HEK293 (cell line): ENCODE measurements at regions not wholly inside any gene's neighbourhood (a gene's known extent, or its start where the extent isn't known, plus 50 kb on each side); places are given as distances from the start of the nearest gene placed in this dataset.

ENCODE experiments used
- KLF16 ChIP-seq: fragments of 450-650 bp; formaldehyde crosslinking; IDR thresholded peaks from 2 replicates; pipeline ENCODE4 v1.5.1; 2017; ENCODE audit warnings: missing biosample characterization, missing genetic modification characterization
- SCRT1 ChIP-seq: fragments of 450-650 bp; formaldehyde crosslinking; IDR thresholded peaks from 2 replicates; pipeline ENCODE4 v1.5.1; 2016; ENCODE audit warnings: missing biosample characterization, missing genetic modification characterization, borderline replicate concordance
- TRIM28 ChIP-seq: IDR thresholded peaks from 2 replicates; pipeline ENCODE4 v1.6.1; 2011; ENCODE audit warnings: low read length, control low read depth, borderline replicate concordance
- ZBTB1 ChIP-seq: fragments of 450-650 bp; formaldehyde crosslinking; IDR thresholded peaks from 2 replicates; pipeline ENCODE4 v1.5.1; 2016; ENCODE audit warnings: missing biosample characterization, missing genetic modification characterization
- ZNF10 ChIP-seq: fragments of 450-650 bp; formaldehyde crosslinking; IDR thresholded peaks from 2 replicates; pipeline ENCODE4 v1.5.1; 2017; ENCODE audit warnings: missing biosample characterization, missing genetic modification characterization
- ZNF121 ChIP-seq: fragments of 450-650 bp; formaldehyde crosslinking; IDR thresholded peaks from 2 replicates; pipeline ENCODE4 v1.5.1; 2016; ENCODE audit warnings: missing biosample characterization, missing genetic modification characterization
- ZNF146 ChIP-seq: fragments of 450-650 bp; formaldehyde crosslinking; IDR thresholded peaks from 2 replicates; pipeline ENCODE4 v1.5.1; 2016; ENCODE audit warnings: missing biosample characterization, missing genetic modification characterization
- ZNF423 ChIP-seq: fragments of 450-650 bp; formaldehyde crosslinking; IDR thresholded peaks from 2 replicates; pipeline ENCODE4 v1.5.1; 2016; ENCODE audit warnings: missing biosample characterization, missing genetic modification characterization
- ZNF585B ChIP-seq: fragments of 450-650 bp; formaldehyde crosslinking; IDR thresholded peaks from 2 replicates; pipeline ENCODE4 v1.5.1; 2016; ENCODE audit warnings: missing biosample characterization, missing genetic modification characterization
- ZNF768 ChIP-seq: fragments of 450-650 bp; formaldehyde crosslinking; IDR thresholded peaks from 2 replicates; pipeline ENCODE4 v1.5.1; 2018; ENCODE audit warnings: missing biosample characterization, mild to moderate bottlenecking, missing genetic modification characterization
- TF ChIP-seq, protein P1 (sequence below): fragments of 450-650 bp; formaldehyde crosslinking; IDR thresholded peaks from 2 replicates; pipeline ENCODE4 v1.5.1; 2017; ENCODE audit warnings: missing biosample characterization, missing genetic modification characterization
- TF ChIP-seq, protein P2 (sequence below): fragments of 450-650 bp; formaldehyde crosslinking; IDR thresholded peaks from 2 replicates; pipeline ENCODE4 v1.5.1; 2016; ENCODE audit warnings: missing biosample characterization, missing genetic modification characterization
- TF ChIP-seq, protein P3 (sequence below): fragments of 450-650 bp; formaldehyde crosslinking; IDR thresholded peaks from 2 replicates; pipeline ENCODE4 v1.5.1; 2016; ENCODE audit warnings: missing biosample characterization, missing genetic modification characterization
- TF ChIP-seq, protein P4 (sequence below): fragments of 450-650 bp; formaldehyde crosslinking; IDR thresholded peaks from 2 replicates; pipeline ENCODE4 v1.5.1; 2016; ENCODE audit warnings: missing biosample characterization, missing genetic modification characterization

DNA sequence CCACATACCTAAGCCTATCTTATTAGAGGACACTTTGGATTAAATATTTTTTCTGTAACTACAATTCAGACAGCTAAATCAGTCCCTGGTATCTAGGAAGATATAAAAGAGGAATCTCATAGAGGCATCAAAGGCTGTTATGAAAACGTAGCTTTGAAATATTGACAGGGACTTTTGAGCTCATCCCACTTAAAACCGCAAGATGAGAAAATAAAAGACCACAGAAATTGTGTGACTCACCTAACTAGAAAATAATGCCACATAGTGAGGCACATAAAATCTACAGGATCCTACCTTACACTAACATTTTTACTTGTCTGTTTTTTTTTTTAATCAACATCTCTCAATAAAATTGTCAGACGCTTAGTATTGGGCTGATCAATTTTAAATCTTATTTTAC, 686.5 kb upstream of the COX7C start:
- TF ChIP-seq, protein P1, sequence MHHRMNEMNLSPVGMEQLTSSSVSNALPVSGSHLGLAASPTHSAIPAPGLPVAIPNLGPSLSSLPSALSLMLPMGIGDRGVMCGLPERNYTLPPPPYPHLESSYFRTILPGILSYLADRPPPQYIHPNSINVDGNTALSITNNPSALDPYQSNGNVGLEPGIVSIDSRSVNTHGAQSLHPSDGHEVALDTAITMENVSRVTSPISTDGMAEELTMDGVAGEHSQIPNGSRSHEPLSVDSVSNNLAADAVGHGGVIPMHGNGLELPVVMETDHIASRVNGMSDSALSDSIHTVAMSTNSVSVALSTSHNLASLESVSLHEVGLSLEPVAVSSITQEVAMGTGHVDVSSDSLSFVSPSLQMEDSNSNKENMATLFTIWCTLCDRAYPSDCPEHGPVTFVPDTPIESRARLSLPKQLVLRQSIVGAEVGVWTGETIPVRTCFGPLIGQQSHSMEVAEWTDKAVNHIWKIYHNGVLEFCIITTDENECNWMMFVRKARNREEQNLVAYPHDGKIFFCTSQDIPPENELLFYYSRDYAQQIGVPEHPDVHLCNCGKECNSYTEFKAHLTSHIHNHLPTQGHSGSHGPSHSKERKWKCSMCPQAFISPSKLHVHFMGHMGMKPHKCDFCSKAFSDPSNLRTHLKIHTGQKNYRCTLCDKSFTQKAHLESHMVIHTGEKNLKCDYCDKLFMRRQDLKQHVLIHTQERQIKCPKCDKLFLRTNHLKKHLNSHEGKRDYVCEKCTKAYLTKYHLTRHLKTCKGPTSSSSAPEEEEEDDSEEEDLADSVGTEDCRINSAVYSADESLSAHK (tag by site-specific recombination): no peak
- TF ChIP-seq, protein P2, sequence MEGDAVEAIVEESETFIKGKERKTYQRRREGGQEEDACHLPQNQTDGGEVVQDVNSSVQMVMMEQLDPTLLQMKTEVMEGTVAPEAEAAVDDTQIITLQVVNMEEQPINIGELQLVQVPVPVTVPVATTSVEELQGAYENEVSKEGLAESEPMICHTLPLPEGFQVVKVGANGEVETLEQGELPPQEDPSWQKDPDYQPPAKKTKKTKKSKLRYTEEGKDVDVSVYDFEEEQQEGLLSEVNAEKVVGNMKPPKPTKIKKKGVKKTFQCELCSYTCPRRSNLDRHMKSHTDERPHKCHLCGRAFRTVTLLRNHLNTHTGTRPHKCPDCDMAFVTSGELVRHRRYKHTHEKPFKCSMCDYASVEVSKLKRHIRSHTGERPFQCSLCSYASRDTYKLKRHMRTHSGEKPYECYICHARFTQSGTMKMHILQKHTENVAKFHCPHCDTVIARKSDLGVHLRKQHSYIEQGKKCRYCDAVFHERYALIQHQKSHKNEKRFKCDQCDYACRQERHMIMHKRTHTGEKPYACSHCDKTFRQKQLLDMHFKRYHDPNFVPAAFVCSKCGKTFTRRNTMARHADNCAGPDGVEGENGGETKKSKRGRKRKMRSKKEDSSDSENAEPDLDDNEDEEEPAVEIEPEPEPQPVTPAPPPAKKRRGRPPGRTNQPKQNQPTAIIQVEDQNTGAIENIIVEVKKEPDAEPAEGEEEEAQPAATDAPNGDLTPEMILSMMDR (tag by site-specific recombination): no peak
- TF ChIP-seq ZNF121: no peak
- TF ChIP-seq, protein P3, sequence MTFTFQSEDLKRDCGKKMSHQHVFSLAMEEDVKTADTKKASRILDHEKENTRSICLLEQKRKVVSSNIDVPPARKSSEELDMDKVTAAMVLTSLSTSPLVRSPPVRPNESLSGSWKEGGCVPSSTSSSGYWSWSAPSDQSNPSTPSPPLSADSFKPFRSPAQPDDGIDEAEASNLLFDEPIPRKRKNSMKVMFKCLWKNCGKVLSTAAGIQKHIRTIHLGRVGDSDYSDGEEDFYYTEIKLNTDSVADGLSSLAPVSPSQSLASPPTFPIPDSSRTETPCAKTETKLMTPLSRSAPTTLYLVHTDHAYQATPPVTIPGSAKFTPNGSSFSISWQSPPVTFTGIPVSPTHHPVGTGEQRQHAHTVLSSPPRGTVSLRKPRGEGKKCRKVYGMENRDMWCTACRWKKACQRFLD (tag by site-specific recombination): no peak
- TF ChIP-seq SCRT1 (tag by site-specific recombination): no peak
- no peak for TF ChIP-seq ZNF10 (tag by site-specific recombination)
- no peak for TF ChIP-seq ZNF585B (tag by site-specific recombination)
- no peak for TF ChIP-seq ZBTB1 (tag by site-specific recombination)
- TF ChIP-seq, protein P4, sequence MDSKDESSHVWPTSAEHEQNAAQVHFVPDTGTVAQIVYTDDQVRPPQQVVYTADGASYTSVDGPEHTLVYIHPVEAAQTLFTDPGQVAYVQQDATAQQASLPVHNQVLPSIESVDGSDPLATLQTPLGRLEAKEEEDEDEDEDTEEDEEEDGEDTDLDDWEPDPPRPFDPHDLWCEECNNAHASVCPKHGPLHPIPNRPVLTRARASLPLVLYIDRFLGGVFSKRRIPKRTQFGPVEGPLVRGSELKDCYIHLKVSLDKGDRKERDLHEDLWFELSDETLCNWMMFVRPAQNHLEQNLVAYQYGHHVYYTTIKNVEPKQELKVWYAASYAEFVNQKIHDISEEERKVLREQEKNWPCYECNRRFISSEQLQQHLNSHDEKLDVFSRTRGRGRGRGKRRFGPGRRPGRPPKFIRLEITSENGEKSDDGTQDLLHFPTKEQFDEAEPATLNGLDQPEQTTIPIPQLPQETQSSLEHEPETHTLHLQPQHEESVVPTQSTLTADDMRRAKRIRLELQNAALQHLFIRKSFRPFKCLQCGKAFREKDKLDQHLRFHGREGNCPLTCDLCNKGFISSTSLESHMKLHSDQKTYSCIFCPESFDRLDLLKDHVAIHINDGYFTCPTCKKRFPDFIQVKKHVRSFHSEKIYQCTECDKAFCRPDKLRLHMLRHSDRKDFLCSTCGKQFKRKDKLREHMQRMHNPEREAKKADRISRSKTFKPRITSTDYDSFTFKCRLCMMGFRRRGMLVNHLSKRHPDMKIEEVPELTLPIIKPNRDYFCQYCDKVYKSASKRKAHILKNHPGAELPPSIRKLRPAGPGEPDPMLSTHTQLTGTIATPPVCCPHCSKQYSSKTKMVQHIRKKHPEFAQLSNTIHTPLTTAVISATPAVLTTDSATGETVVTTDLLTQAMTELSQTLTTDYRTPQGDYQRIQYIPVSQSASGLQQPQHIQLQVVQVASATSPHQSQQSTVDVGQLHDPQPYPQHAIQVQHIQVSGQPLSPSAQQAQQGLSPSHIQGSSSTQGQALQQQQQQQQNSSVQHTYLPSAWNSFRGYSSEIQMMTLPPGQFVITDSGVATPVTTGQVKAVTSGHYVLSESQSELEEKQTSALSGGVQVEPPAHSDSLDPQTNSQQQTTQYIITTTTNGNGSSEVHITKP: no peak
- TF ChIP-seq KLF16 (tag by site-specific recombination): no peak
- no peak for TF ChIP-seq ZNF146 (tag by site-specific recombination)
- no peak for TF ChIP-seq TRIM28
- no peak for TF ChIP-seq ZNF768 (tag by site-specific recombination)
- no peak for TF ChIP-seq ZNF423 (tag by site-specific recombination)
